Liver (tissue), 3 donors: ENCODE measurements at regions not wholly inside any gene's neighbourhood (a gene's known extent, or its start where the extent isn't known, plus 50 kb on each side); places are given as distances from the start of the nearest gene placed in this dataset.

ENCODE experiments used
- SP1 ChIP-seq: IDR thresholded peaks from 2 replicates; pipeline ENCODE4 v1.6.1; 2018; ENCODE audit warnings: antibody characterized with exemption, mild to moderate bottlenecking
- TF ChIP-seq, protein P1 (sequence below): fragments of 150-350 bp; IDR thresholded peaks from 2 replicates; pipeline ENCODE4 v1.5.1; 2017; ENCODE audit warnings: improper control_type of control experiment, low read depth, low read length; ENCODE audit not compliant: missing input control
- donor health status: healthy.
- donor health status: healthy.

- no peak for TF ChIP-seq SP1
- TF ChIP-seq, protein P1, sequence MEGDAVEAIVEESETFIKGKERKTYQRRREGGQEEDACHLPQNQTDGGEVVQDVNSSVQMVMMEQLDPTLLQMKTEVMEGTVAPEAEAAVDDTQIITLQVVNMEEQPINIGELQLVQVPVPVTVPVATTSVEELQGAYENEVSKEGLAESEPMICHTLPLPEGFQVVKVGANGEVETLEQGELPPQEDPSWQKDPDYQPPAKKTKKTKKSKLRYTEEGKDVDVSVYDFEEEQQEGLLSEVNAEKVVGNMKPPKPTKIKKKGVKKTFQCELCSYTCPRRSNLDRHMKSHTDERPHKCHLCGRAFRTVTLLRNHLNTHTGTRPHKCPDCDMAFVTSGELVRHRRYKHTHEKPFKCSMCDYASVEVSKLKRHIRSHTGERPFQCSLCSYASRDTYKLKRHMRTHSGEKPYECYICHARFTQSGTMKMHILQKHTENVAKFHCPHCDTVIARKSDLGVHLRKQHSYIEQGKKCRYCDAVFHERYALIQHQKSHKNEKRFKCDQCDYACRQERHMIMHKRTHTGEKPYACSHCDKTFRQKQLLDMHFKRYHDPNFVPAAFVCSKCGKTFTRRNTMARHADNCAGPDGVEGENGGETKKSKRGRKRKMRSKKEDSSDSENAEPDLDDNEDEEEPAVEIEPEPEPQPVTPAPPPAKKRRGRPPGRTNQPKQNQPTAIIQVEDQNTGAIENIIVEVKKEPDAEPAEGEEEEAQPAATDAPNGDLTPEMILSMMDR, result no peak
These were observed 214.0 kb upstream of the CDH13 start for GRCh38 chr16:82412770-82413169.
